Natural killer cell (primary cell): ENCODE measurements at regions not wholly inside any gene's neighbourhood (a gene's known extent, or its start where the extent isn't known, plus 50 kb on each side); places are given as distances from the start of the nearest gene placed in this dataset.

Experiments used
- ATAC-seq, 3 donors: fragments of 150-1000 bp in 2 of 3; fragments of 200-7000 bp in 1 of 3; cut with Tn5 transposase; 1 replicate in 1 of 3; 2 replicates in 2 of 3; pipeline ENCODE4 v1.10.0; 2021; ENCODE audit warnings: mild to moderate bottlenecking in 2 of 3, moderate library complexity in 2 of 3
- DNase-seq, 2 donors: peaks; one replicate each; pipeline versions ENCODE4 v3.0.0 to v3.0.0-alpha.2; 2013 to 2021; ENCODE audit warnings: mixed read lengths in 1 of 2
- H3K27ac ChIP-seq: one replicate; pipeline ENCODE4 v1.5.1; 2013; ENCODE audit warnings: mild to moderate bottlenecking, low read length
- H3K27me3 ChIP-seq: one replicate; pipeline ENCODE4 v1.6.1; 2013; ENCODE audit warnings: low read length; ENCODE audit not compliant: control insufficient read depth, insufficient read depth
- H3K36me3 ChIP-seq: one replicate; pipeline ENCODE4 v1.6.1; 2013; ENCODE audit warnings: low read length; ENCODE audit not compliant: control insufficient read depth, insufficient read depth
- H3K4me1 ChIP-seq: one replicate; pipeline ENCODE4 v1.6.1; 2013; ENCODE audit warnings: low read length; ENCODE audit not compliant: control insufficient read depth, insufficient read depth
- H3K4me3 ChIP-seq: one replicate; pipeline ENCODE4 v1.5.1; 2013; ENCODE audit warnings: low read length
- H3K9me3 ChIP-seq: one replicate; pipeline ENCODE4 v1.6.1; 2013; ENCODE audit warnings: low read length; ENCODE audit not compliant: control insufficient read depth, insufficient read depth
- H3K27ac Mint-ChIP-seq, 2 donors: one replicate each; pipeline ENCODE4 v1.8.0; 2022; ENCODE audit warnings: mild to moderate bottlenecking in 2 of 2, mixed read lengths in 2 of 2, moderate library complexity in 1 of 2
- H3K27me3 Mint-ChIP-seq, 2 donors: one replicate each; pipeline ENCODE4 v1.8.0; 2022; ENCODE audit warnings: low read depth in 2 of 2, mixed read lengths in 2 of 2
- H3K36me3 Mint-ChIP-seq: one replicate; pipeline ENCODE4 v1.8.0; 2022; ENCODE audit warnings: mixed read lengths
- H3K4me1 Mint-ChIP-seq, 2 donors: one replicate each; pipeline ENCODE4 v1.8.0; 2022; ENCODE audit warnings: mixed read lengths in 2 of 2
- H3K4me3 Mint-ChIP-seq: one replicate; pipeline ENCODE4 v1.8.0; 2022; ENCODE audit warnings: mild to moderate bottlenecking, moderate library complexity, mixed read lengths
- H3K9me3 Mint-ChIP-seq, 2 donors: one replicate each; pipeline ENCODE4 v1.8.0; 2022; ENCODE audit warnings: mixed read lengths in 2 of 2
- CTCF ChIP-seq: fragments of 200-600 bp; IDR thresholded peaks from one replicate; pipeline ENCODE4 v1.8.0; 2022; ENCODE audit warnings: antibody characterized with exemption
- WGBS: methylation state at CpG from one replicate; pipeline ENCODE4 v1.1.7; 2013; ENCODE audit warnings: missing lambda C conversion rate; ENCODE audit not compliant: insufficient coverage; 5-methylcytosine and 5-hydroxymethylcytosine counted together
- intact Hi-C: fragments of 100-400 bp; cut with micrococcal nuclease; formaldehyde crosslinking; loops from one replicate; pipeline ENCODE4 v1.14.2; 2022

GRCh38 chr3:13723676-13724207 is 156.1 kb downstream of the WNT7A start:
- intact Hi-C loops: no loop called here
- Mint-ChIP-seq H3K9me3 (peaks cover 0 to 2% of the 10 kb centered on the region in 2 donors), H3K4me1 (no peaks in the 10 kb centered on the region), H3K27ac (no peak overlapping the region), H3K36me3 (peaks cover 10% of the 10 kb centered on the region), H3K27me3 (peaks cover 8 to 32% of the 10 kb centered on the region in 2 donors), H3K4me3 (no peak overlapping the region)
- Histone ChIP-seq H3K27me3 (no peaks in the 10 kb centered on the region), H3K27ac (no peak overlapping the region), H3K4me3 (no peak overlapping the region), H3K9me3 (no peaks in the 10 kb centered on the region), H3K4me1 (no peaks in the 10 kb centered on the region), H3K36me3 (no peaks in the 10 kb centered on the region)
- ATAC-seq: no peak
- no peak for TF ChIP-seq CTCF
- DNase-seq: peak in 1 of 2 donors; percentile 1
- 95% methylated on average over 4 of the region's 4 CpGs for WGBS

- Mint-ChIP-seq H3K27me3 (peaks cover 8 to 26% of the 10 kb centered on the region in 2 donors), H3K9me3 (peaks cover 0 to 2% of the 10 kb centered on the region in 2 donors), H3K27ac (no peak overlapping the region), H3K4me1 (no peaks in the 10 kb centered on the region), H3K36me3 (peaks cover 10% of the 10 kb centered on the region), H3K4me3 (no peak overlapping the region)
- Histone ChIP-seq H3K9me3 (no peaks in the 10 kb centered on the region), H3K4me3 (no peak overlapping the region), H3K36me3 (no peaks in the 10 kb centered on the region), H3K27ac (no peak overlapping the region), H3K27me3 (no peaks in the 10 kb centered on the region), H3K4me1 (no peaks in the 10 kb centered on the region)
- ATAC-seq (no peak), DNase-seq (no peak)
- no peak for TF ChIP-seq CTCF
- intact Hi-C loops: no loop called here
These were observed 157.7 kb downstream of the WNT7A start for GRCh38 chr3:13722178-13722577.

GRCh38 chr3:13718436-13718835 is 161.4 kb downstream of the WNT7A start:
- peak in 1 of 3 donors; percentile 21 for ATAC-seq
- peak in 1 of 2 donors; percentile 0 for DNase-seq
- Mint-ChIP-seq H3K4me1 (no peaks in the 10 kb centered on the region), H3K36me3 (peaks cover 10% of the 10 kb centered on the region), H3K4me3 (no peak overlapping the region), H3K27me3 (peaks cover 10 to 25% of the 10 kb centered on the region in 2 donors), H3K27ac (no peak overlapping the region), H3K9me3 (peaks cover 0 to 2% of the 10 kb centered on the region in 2 donors)
- no peak overlapping the region for H3K4me3 ChIP-seq
- H3K9me3 ChIP-seq: no peaks in the 10 kb centered on the region
- no peak for TF ChIP-seq CTCF
- H3K4me1 ChIP-seq: no peaks in the 10 kb centered on the region
- no peak overlapping the region for H3K27ac ChIP-seq
- no peaks in the 10 kb centered on the region for H3K27me3 ChIP-seq
- no peaks in the 10 kb centered on the region for H3K36me3 ChIP-seq
- WGBS: 89% methylated on average over 5 of the region's 7 CpGs
- intact Hi-C loops: no loop called here

- H3K4me1 Mint-ChIP-seq: no peaks in the 10 kb centered on the region
- TF ChIP-seq CTCF: no peak
- ATAC-seq: no peak
- peaks cover 6% of the 10 kb centered on the region for H3K36me3 Mint-ChIP-seq
- 98% methylated on average over 2 of the region's 2 CpGs for WGBS
- intact Hi-C loops: no loop called here
- Histone ChIP-seq H3K27ac (no peak overlapping the region), H3K9me3 (no peaks in the 10 kb centered on the region), H3K4me3 (no peak overlapping the region), H3K4me1 (no peaks in the 10 kb centered on the region), H3K36me3 (no peaks in the 10 kb centered on the region), H3K27me3 (no peaks in the 10 kb centered on the region)
- H3K27ac Mint-ChIP-seq: no peak overlapping the region
- H3K4me3 Mint-ChIP-seq: no peak overlapping the region
- H3K27me3 Mint-ChIP-seq: peaks cover 10 to 21% of the 10 kb centered on the region in 2 donors
- H3K9me3 Mint-ChIP-seq: peaks cover 0 to 2% of the 10 kb centered on the region in 2 donors
- no peak for DNase-seq
These were observed 161.9 kb downstream of the WNT7A start for GRCh38 chr3:13718000-13718399.
